Panc1 (cell line): ENCODE measurements at regions not wholly inside any gene's neighbourhood (a gene's known extent, or its start where the extent isn't known, plus 50 kb on each side); places are given as distances from the start of the nearest gene placed in this dataset.

Source experiments
- POLR2AphosphoS5 ChIP-seq: IDR thresholded peaks from 2 replicates; pipeline ENCODE4 v1.6.1; 2012; ENCODE audit warnings: mild to moderate bottlenecking, low read depth, low read length, moderate library complexity
- TCF7L2 ChIP-seq: IDR thresholded peaks from 2 replicates; pipeline ENCODE4 v1.6.1; 2011; ENCODE audit warnings: mild to moderate bottlenecking, low read depth, low read length, inconsistent platforms
- TF ChIP-seq, protein P1 (sequence below): fragments of 450-650 bp; IDR thresholded peaks from 2 replicates; pipeline ENCODE4 v1.5.1; 2017; ENCODE audit warnings: mild to moderate bottlenecking
- TF ChIP-seq, protein P2 (sequence below), 2 experiments: IDR thresholded peaks; 2 replicates each; pipeline ENCODE4 v1.6.1; 2011 to 2012; ENCODE audit warnings: low read depth in 2 of 2, control low read depth in 1 of 2, low read length in 1 of 2, mild to moderate bottlenecking in 1 of 2, moderate library complexity in 1 of 2; ENCODE audit not compliant: insufficient read depth in 1 of 2

DNA sequence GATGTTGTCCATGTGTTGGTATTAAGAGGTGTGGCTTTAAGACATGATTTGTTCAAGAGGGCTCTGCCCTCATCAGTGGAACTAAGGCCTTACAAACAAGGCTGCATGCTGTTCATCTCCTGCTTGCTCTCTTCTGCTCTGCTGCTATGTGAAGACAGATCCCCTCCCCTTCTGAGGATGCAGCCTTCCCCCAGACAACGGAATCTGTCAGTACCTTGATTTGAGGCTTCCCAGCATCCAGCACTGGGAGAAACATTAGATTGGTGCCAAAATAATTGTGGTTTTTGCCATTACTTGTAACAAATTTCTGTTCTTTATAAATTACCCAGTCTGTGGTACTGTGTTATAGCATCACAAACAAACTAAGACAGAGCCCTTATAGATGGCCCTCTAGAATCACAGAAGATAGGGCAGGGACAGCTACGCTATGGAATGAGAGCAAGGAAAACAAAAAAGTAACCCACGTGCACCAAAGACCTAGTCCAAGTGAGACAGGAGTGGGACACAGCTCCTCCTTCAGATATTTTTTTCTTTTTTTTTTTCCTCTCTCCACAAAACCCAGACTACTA, 151.5 kb upstream of the RXFP2 start:
- TF ChIP-seq, protein P1, sequence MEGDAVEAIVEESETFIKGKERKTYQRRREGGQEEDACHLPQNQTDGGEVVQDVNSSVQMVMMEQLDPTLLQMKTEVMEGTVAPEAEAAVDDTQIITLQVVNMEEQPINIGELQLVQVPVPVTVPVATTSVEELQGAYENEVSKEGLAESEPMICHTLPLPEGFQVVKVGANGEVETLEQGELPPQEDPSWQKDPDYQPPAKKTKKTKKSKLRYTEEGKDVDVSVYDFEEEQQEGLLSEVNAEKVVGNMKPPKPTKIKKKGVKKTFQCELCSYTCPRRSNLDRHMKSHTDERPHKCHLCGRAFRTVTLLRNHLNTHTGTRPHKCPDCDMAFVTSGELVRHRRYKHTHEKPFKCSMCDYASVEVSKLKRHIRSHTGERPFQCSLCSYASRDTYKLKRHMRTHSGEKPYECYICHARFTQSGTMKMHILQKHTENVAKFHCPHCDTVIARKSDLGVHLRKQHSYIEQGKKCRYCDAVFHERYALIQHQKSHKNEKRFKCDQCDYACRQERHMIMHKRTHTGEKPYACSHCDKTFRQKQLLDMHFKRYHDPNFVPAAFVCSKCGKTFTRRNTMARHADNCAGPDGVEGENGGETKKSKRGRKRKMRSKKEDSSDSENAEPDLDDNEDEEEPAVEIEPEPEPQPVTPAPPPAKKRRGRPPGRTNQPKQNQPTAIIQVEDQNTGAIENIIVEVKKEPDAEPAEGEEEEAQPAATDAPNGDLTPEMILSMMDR: no peak
- TF ChIP-seq POLR2AphosphoS5: no peak
- TF ChIP-seq, protein P2, sequence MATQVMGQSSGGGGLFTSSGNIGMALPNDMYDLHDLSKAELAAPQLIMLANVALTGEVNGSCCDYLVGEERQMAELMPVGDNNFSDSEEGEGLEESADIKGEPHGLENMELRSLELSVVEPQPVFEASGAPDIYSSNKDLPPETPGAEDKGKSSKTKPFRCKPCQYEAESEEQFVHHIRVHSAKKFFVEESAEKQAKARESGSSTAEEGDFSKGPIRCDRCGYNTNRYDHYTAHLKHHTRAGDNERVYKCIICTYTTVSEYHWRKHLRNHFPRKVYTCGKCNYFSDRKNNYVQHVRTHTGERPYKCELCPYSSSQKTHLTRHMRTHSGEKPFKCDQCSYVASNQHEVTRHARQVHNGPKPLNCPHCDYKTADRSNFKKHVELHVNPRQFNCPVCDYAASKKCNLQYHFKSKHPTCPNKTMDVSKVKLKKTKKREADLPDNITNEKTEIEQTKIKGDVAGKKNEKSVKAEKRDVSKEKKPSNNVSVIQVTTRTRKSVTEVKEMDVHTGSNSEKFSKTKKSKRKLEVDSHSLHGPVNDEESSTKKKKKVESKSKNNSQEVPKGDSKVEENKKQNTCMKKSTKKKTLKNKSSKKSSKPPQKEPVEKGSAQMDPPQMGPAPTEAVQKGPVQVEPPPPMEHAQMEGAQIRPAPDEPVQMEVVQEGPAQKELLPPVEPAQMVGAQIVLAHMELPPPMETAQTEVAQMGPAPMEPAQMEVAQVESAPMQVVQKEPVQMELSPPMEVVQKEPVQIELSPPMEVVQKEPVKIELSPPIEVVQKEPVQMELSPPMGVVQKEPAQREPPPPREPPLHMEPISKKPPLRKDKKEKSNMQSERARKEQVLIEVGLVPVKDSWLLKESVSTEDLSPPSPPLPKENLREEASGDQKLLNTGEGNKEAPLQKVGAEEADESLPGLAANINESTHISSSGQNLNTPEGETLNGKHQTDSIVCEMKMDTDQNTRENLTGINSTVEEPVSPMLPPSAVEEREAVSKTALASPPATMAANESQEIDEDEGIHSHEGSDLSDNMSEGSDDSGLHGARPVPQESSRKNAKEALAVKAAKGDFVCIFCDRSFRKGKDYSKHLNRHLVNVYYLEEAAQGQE (IDR thresholded peaks at IDR 0.05; ENCODE audit: insufficient read depth in 1 of 2, low read depth in 2 of 2, low read length in 1 of 2): no peak
- TF ChIP-seq TCF7L2: no peak
